Myocyte (in vitro differentiated cells): ENCODE measurements at regions not wholly inside any gene's neighbourhood (a gene's known extent, or its start where the extent isn't known, plus 50 kb on each side); places are given as distances from the start of the nearest gene placed in this dataset.

Experiments
- DNase-seq: peaks from one replicate; pipeline ENCODE4 v3.0.0-alpha.2; 2012; ENCODE audit warnings: low read depth

DNA sequence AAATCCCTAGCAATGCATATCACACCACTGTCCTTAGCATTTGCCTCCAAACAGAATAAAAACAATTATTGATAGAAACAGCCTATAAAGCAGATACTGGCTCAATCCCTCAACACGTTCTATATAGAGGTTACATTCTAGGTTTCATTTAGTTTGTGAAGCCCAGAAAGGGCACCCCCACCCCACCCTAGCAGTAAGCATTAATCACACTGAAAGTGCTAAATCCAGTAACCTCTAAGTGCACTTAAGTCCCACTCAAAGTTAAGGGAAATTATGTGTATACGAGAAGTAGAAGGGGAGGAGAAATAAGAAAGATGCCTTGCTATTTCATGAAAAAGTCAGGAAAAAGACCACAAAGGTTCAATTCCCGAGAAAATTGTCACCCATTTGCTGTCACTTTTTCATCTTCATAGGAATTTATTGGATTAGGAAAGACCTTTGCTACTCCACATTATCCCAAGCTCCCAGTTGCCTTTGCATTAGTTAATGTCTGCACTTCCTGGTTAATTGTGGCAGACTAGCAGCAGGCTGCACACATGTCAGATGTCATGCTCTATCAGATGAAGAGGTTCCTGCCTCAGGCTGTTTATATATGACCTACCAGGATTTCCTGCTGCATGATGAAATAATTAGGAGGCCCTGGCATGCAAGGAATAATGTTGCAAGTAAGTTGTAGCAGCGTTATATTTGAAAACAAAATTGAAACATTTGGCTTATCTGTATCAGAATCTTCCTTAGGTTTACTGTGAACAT is 54.5 kb upstream of the LHX8 start:
- no peak for DNase-seq

DNA sequence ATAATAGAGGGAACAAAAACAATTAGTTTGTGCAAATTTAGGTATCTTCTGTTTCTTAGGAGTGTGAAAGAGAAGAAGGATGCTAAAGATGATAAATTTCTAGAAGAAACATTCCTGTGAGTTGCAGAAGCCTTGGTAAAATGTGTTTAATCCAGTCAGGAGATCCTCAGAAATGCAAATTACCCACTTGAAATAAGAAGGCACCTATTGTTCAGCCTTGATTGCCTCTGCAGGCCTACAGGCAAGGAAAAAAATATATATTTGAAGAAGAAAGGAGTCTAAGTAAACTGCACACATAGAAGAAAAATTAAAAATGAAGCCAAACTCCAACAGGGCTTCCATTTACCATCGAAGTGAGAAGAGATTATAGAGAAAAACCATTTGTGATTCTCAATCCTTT is 51.0 kb upstream of the LHX8 start:
- no peak for DNase-seq

DNA sequence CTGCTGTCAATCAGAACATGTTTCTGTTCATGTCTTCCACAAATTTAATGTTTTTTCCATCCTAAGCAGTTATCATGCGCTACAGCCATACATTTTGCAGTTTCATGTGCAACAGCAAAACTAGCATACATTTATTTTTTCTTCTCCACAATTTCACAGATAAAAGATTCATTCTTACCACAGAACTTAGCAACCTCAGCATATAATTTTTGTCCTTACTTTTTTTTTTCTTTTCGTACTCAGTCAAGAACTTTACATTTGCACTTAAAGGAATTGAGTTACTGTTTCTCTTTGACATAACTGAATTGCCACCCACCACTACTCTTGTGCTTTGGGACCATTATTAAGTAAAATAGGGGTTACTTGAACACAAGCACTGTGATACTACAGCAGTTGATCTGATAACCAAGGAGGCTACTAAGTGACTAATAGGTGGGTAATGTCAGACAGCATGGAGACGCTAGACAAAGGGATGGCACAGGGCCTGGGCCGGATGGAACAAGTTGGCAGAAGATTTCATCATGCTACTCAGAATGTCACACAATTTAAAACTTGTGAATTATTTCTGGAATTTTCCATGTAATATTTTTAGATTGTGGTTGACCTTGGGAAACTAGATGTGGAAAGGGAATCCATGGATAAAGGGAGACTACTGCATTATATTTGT is 50.2 kb upstream of the LHX8 start:
- peak; percentile 18 for DNase-seq
